MM.1S (cell line): ENCODE measurements at regions not wholly inside any gene's neighbourhood (a gene's known extent, or its start where the extent isn't known, plus 50 kb on each side); places are given as distances from the start of the nearest gene placed in this dataset.

ENCODE experiments used
- EZH2 ChIP-seq: fragments of 300-600 bp; sonication (generic); optimal IDR thresholded peaks from 2 replicates; pipeline ENCODE3; 2017; ENCODE audit warnings: low read depth, mild to moderate bottlenecking, antibody characterized with exemption, low read length, mixed read lengths
- TF ChIP-seq, protein P1 (sequence below): fragments of 300-600 bp; sonication (generic); IDR thresholded peaks from 2 replicates; pipeline ENCODE4 v1.5.1; 2016; ENCODE audit warnings: antibody characterized with exemption, low read length, mixed read lengths

DNA sequence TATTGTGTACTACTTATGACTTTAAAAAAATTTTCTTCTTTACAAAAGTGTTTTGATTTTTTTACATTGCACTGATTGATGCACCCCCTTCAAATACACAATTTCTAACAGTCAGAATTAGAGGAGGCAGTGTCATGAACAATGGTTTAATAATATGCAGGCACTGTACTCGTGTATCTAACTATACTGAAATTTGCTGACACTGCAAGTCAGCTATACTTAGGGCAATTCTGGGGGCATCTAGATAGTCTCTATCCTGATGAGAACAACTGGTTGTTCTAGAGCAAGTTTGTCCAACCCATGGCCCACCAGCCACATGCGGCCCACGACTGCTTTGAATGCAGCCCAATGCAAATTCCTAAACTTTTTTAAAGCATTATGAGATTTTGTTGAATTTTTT, 375.6 kb downstream of the BCKDHB start:
- TF ChIP-seq, protein P1, sequence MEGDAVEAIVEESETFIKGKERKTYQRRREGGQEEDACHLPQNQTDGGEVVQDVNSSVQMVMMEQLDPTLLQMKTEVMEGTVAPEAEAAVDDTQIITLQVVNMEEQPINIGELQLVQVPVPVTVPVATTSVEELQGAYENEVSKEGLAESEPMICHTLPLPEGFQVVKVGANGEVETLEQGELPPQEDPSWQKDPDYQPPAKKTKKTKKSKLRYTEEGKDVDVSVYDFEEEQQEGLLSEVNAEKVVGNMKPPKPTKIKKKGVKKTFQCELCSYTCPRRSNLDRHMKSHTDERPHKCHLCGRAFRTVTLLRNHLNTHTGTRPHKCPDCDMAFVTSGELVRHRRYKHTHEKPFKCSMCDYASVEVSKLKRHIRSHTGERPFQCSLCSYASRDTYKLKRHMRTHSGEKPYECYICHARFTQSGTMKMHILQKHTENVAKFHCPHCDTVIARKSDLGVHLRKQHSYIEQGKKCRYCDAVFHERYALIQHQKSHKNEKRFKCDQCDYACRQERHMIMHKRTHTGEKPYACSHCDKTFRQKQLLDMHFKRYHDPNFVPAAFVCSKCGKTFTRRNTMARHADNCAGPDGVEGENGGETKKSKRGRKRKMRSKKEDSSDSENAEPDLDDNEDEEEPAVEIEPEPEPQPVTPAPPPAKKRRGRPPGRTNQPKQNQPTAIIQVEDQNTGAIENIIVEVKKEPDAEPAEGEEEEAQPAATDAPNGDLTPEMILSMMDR, result no peak
- no peak for TF ChIP-seq EZH2
